ENCODE measurements at regions not wholly inside any gene's neighbourhood (a gene's known extent, or its start where the extent isn't known, plus 50 kb on each side); places are given as distances from the start of the nearest gene placed in this dataset.
"Not testable (repeated sequence)": the region's sequence is repeated elsewhere in the genome, so short reads cannot be mapped to it uniquely, and the experiment has no call there.

- H3K4ac ChIP-seq (ENCODE audit: low read depth, low read length); H2BK15ac ChIP-seq (replicated peaks; ENCODE audit: low read depth); H3K56ac ChIP-seq (ENCODE audit: low read length); H3K4me1 ChIP-seq (ENCODE audit: control insufficient read depth, low read depth, low read length); H3K79me1 ChIP-seq (ENCODE audit: low read length); H4K8ac ChIP-seq (ENCODE audit: low read depth, low read length); H2AK5ac ChIP-seq (ENCODE audit: low read length); H3K27ac ChIP-seq (ENCODE audit: low read depth, low read length); H2BK120ac ChIP-seq (ENCODE audit: low read depth, low read length); H3K79me2 ChIP-seq (ENCODE audit: control insufficient read depth, insufficient read depth, low read length); DNase-seq; H3K18ac ChIP-seq (ENCODE audit: low read length); H3K4me2 ChIP-seq (ENCODE audit: low read length); H2BK5ac ChIP-seq (ENCODE audit: low read length); H3K9ac ChIP-seq (ENCODE audit: low read length); H3K36me3 ChIP-seq (ENCODE audit: control insufficient read depth, insufficient read depth, low read length); H4K5ac ChIP-seq (ENCODE audit: low read length); H3K4me3 ChIP-seq (ENCODE audit: low read length); H3K27me3 ChIP-seq (ENCODE audit: insufficient read depth, low read length, poor library complexity); H3K23ac ChIP-seq (ENCODE audit: low read length): not testable (repeated sequence)
- no CpG with 5 or more reads among the region's 1 CpG for WGBS (ENCODE audit: extremely low coverage, insufficient coverage, low lambda C conversion rate)
These were observed 65.4 kb downstream of the HOXC4 start for GRCh38 chr12:54119082-54119481.

DNA sequence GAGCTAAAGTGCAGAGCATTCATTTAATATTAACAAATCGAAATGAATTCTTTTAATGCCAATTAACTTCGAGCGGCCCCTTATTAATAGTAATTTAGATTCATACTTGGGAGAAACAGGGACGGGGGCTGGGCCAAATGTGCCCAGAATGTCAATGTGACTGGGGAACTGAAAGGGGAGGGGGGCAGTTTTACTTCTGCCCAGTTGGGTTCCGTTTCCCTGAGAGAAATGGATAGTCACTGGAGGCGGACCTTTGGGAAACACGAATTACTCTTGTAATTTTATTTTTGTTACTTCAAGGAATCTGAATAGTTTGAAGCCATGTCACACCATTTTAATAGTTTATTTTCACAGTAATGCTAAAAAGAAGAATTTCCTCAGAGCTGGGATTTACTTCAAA is 64.8 kb downstream of the SMUG1 start:
- not testable (repeated sequence) for H3K4me1 ChIP-seq (ENCODE audit: control insufficient read depth, low read depth, low read length); H3K79me2 ChIP-seq (ENCODE audit: control insufficient read depth, insufficient read depth, low read length); H3K4me2 ChIP-seq (ENCODE audit: low read length); H3K4ac ChIP-seq (ENCODE audit: low read depth, low read length); H3K4me3 ChIP-seq (ENCODE audit: low read length); H2BK120ac ChIP-seq (ENCODE audit: low read depth, low read length); H3K79me1 ChIP-seq (ENCODE audit: low read length); H3K36me3 ChIP-seq (ENCODE audit: control insufficient read depth, insufficient read depth, low read length); DNase-seq; H3K56ac ChIP-seq (ENCODE audit: low read length); H2AK5ac ChIP-seq (ENCODE audit: low read length); H3K18ac ChIP-seq (ENCODE audit: low read length); H2BK5ac ChIP-seq (ENCODE audit: low read length); H3K9ac ChIP-seq (ENCODE audit: low read length); H3K23ac ChIP-seq (ENCODE audit: low read length); H4K8ac ChIP-seq (ENCODE audit: low read depth, low read length); H4K5ac ChIP-seq (ENCODE audit: low read length); H3K27ac ChIP-seq (ENCODE audit: low read depth, low read length); H2BK15ac ChIP-seq (replicated peaks; ENCODE audit: low read depth)
- no CpG with 5 or more reads among the region's 7 CpGs for WGBS (ENCODE audit: extremely low coverage, insufficient coverage, low lambda C conversion rate)
- H3K27me3 ChIP-seq (ENCODE audit: insufficient read depth, low read length, poor library complexity), result peaks cover 38% of the 10 kb centered on the region

DNA sequence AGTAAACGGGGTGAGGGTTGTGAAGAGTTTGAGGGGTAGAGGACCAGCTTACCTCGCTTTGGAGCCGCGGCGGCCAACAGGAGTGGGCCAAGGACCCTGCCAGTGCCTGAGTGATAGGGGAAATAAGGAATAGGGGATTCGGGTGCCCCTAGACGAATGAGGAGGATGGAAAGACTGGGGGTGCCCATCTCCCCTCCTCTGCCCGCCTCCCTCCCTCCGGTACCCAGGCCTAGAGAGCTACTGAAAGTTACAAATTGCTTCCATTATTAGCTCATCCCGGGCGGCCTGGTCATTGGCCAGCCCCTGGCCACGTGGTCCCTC is 63.1 kb downstream of the SMUG1 start:
- not testable (repeated sequence) for H3K27ac ChIP-seq (ENCODE audit: low read depth, low read length); H3K23ac ChIP-seq (ENCODE audit: low read length); H3K79me2 ChIP-seq (ENCODE audit: control insufficient read depth, insufficient read depth, low read length); H3K4me1 ChIP-seq (ENCODE audit: control insufficient read depth, low read depth, low read length); H2BK120ac ChIP-seq (ENCODE audit: low read depth, low read length); H3K4ac ChIP-seq (ENCODE audit: low read depth, low read length); H2BK5ac ChIP-seq (ENCODE audit: low read length); H3K9ac ChIP-seq (ENCODE audit: low read length); H3K36me3 ChIP-seq (ENCODE audit: control insufficient read depth, insufficient read depth, low read length); H4K5ac ChIP-seq (ENCODE audit: low read length); H2BK15ac ChIP-seq (replicated peaks; ENCODE audit: low read depth); H4K8ac ChIP-seq (ENCODE audit: low read depth, low read length); H2AK5ac ChIP-seq (ENCODE audit: low read length); H3K4me2 ChIP-seq (ENCODE audit: low read length); DNase-seq; H3K4me3 ChIP-seq (ENCODE audit: low read length); H3K56ac ChIP-seq (ENCODE audit: low read length); H3K18ac ChIP-seq (ENCODE audit: low read length); H3K79me1 ChIP-seq (ENCODE audit: low read length)
- WGBS (ENCODE audit: extremely low coverage, insufficient coverage, low lambda C conversion rate), result no CpG with 5 or more reads among the region's 12 CpGs
- peaks cover 50% of the 10 kb centered on the region for H3K27me3 ChIP-seq (ENCODE audit: insufficient read depth, low read length, poor library complexity)

GRCh38 chr12:54126029-54126695 is 62.6 kb downstream of the SMUG1 start:
- H3K18ac ChIP-seq (ENCODE audit: low read length), result no peak overlapping the region
- H3K9ac ChIP-seq (ENCODE audit: low read length), result peak overlapping the region; percentile 27
- DNase-seq, result no peak
- peaks cover 2% of the 10 kb centered on the region for H3K4me1 ChIP-seq (ENCODE audit: control insufficient read depth, low read depth, low read length)
- no peak overlapping the region for H2BK120ac ChIP-seq (ENCODE audit: low read depth, low read length)
- H3K56ac ChIP-seq (ENCODE audit: low read length), result peak overlapping the region; percentile 49
- WGBS (ENCODE audit: extremely low coverage, insufficient coverage, low lambda C conversion rate), result no CpG with 5 or more reads among the region's 46 CpGs
- H2AK5ac ChIP-seq (ENCODE audit: low read length), result no peak overlapping the region
- H4K8ac ChIP-seq (ENCODE audit: low read depth, low read length), result no peak overlapping the region
- no peak overlapping the region for H3K27ac ChIP-seq (ENCODE audit: low read depth, low read length)
- no peak overlapping the region for H4K5ac ChIP-seq (ENCODE audit: low read length)
- H3K36me3 ChIP-seq (ENCODE audit: control insufficient read depth, insufficient read depth, low read length), result no peaks in the 10 kb centered on the region
- H3K4me2 ChIP-seq (ENCODE audit: low read length), result peak overlapping the region; percentile 42
- no peak overlapping the region for H2BK5ac ChIP-seq (ENCODE audit: low read length)
- no peaks in the 10 kb centered on the region for H3K79me1 ChIP-seq (ENCODE audit: low read length)
- H3K4ac ChIP-seq (ENCODE audit: low read depth, low read length), result no peak overlapping the region
- no peaks in the 10 kb centered on the region for H3K79me2 ChIP-seq (ENCODE audit: control insufficient read depth, insufficient read depth, low read length)
- no peak overlapping the region for H3K23ac ChIP-seq (ENCODE audit: low read length)
- no peak overlapping the region for H2BK15ac ChIP-seq (replicated peaks; ENCODE audit: low read depth)
- H3K27me3 ChIP-seq (ENCODE audit: insufficient read depth, low read length, poor library complexity), result peaks cover 52% of the 10 kb centered on the region
- peak overlapping the region; percentile 22 for H3K4me3 ChIP-seq (ENCODE audit: low read length)

GRCh38 chr12:54126696-54127537 is 61.9 kb downstream of the SMUG1 start:
- peak; percentile 30 for DNase-seq
- H3K18ac ChIP-seq (ENCODE audit: low read length), result no peak overlapping the region
- no peak overlapping the region for H4K5ac ChIP-seq (ENCODE audit: low read length)
- no peak overlapping the region for H3K4ac ChIP-seq (ENCODE audit: low read depth, low read length)
- peak overlapping the region; percentile 13 for H3K4me3 ChIP-seq (ENCODE audit: low read length)
- no peak overlapping the region for H2BK15ac ChIP-seq (replicated peaks; ENCODE audit: low read depth)
- no peaks in the 10 kb centered on the region for H3K79me1 ChIP-seq (ENCODE audit: low read length)
- H3K4me2 ChIP-seq (ENCODE audit: low read length), result peak overlapping the region; percentile 42
- H3K27ac ChIP-seq (ENCODE audit: low read depth, low read length), result no peak overlapping the region
- H3K27me3 ChIP-seq (ENCODE audit: insufficient read depth, low read length, poor library complexity), result peaks cover 55% of the 10 kb centered on the region
- no CpG with 5 or more reads among the region's 31 CpGs for WGBS (ENCODE audit: extremely low coverage, insufficient coverage, low lambda C conversion rate)
- peaks cover 2% of the 10 kb centered on the region for H3K4me1 ChIP-seq (ENCODE audit: control insufficient read depth, low read depth, low read length)
- H3K23ac ChIP-seq (ENCODE audit: low read length), result peak overlapping the region; percentile 24
- peak overlapping the region; percentile 49 for H3K56ac ChIP-seq (ENCODE audit: low read length)
- no peaks in the 10 kb centered on the region for H3K79me2 ChIP-seq (ENCODE audit: control insufficient read depth, insufficient read depth, low read length)
- no peaks in the 10 kb centered on the region for H3K36me3 ChIP-seq (ENCODE audit: control insufficient read depth, insufficient read depth, low read length)
- H2BK120ac ChIP-seq (ENCODE audit: low read depth, low read length), result no peak overlapping the region
- H2AK5ac ChIP-seq (ENCODE audit: low read length), result no peak overlapping the region
- H2BK5ac ChIP-seq (ENCODE audit: low read length), result no peak overlapping the region
- H3K9ac ChIP-seq (ENCODE audit: low read length), result peak overlapping the region; percentile 27
- H4K8ac ChIP-seq (ENCODE audit: low read depth, low read length), result no peak overlapping the region

Measured in mesendoderm (in vitro differentiated cells).